Activated T-cell treated with anti-CD3 and anti-CD28 coated beads, Interleukin-2, amount 50 U/mL, for 72 hours (primary cell): ENCODE measurements at regions not wholly inside any gene's neighbourhood (a gene's known extent, or its start where the extent isn't known, plus 50 kb on each side); places are given as distances from the start of the nearest gene placed in this dataset.
A peak's percentile ranks its signal among the peaks of the same experiment; 100 is the strongest.
"Not testable (repeated sequence)": the region's sequence is repeated elsewhere in the genome, so short reads cannot be mapped to it uniquely, and the experiment has no call there.

Source experiments
- ATAC-seq, 2 donors: fragments of 150-1000 bp; cut with Tn5 transposase; replicated peaks in 1 of 2; 2 replicates each; pipeline ENCODE4 v1.10.0; 2021; ENCODE audit warnings: moderate library complexity in 2 of 2, mild to moderate bottlenecking in 1 of 2
- DNase-seq, 2 donors: peaks; one replicate each; pipeline ENCODE4 v3.0.0; 2021 to 2022; ENCODE audit warnings: mixed read lengths in 1 of 2
- H3K27ac Mint-ChIP-seq: one replicate; pipeline ENCODE4 v1.8.0; 2022; ENCODE audit warnings: mild to moderate bottlenecking, moderate library complexity, mixed read lengths
- H3K27me3 Mint-ChIP-seq: one replicate; pipeline ENCODE4 v1.8.0; 2022; ENCODE audit warnings: low read depth, mixed read lengths
- H3K36me3 Mint-ChIP-seq, 2 donors: one replicate each; pipeline ENCODE4 v1.8.0; 2022; ENCODE audit warnings: mixed read lengths in 2 of 2, mild to moderate bottlenecking in 1 of 2; ENCODE audit not compliant: insufficient read depth in 2 of 2
- H3K4me1 Mint-ChIP-seq: one replicate; pipeline ENCODE4 v1.8.0; 2022; ENCODE audit warnings: low read depth, mixed read lengths
- H3K4me3 Mint-ChIP-seq, 2 donors: one replicate each; pipeline ENCODE4 v1.8.0; 2022; ENCODE audit warnings: mild to moderate bottlenecking in 2 of 2, mixed read lengths in 2 of 2, moderate library complexity in 2 of 2
- H3K9me3 Mint-ChIP-seq, 2 donors: one replicate each; pipeline ENCODE4 v1.8.0; 2022; ENCODE audit warnings: mixed read lengths in 2 of 2

DNA sequence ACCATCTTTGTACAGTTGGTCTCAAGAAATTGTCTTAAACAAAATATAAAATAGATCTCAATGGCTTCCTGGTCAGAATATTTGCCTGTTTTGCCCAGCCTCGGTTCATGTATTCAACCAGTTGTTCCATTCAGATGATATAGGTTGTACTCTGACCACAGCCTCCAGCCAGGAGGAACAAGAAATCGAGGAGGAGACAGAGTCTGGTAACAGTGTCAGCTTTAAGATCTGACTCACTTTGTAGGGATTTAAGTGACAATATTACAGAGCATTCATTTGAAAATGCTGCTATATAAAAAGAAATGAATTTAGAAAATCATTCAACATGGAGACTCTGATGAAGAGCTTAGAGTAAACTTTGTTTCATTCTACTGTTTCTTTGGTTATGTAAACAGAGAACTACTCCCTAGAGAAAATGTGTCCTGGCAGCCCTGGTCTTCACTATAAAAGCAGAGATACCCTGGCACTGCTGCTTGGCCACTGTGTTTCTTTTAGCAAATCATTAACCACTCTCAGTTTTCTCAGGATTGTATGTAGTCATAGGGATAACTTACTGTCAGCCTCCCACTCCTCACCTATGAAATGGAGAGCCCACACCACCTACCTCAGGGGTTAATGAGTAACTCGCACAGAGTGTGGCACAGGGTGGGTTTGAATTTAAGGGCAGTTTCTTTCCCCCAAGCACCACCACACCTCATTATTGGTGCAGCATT, 53.5 kb downstream of the PAGE2 start:
- Mint-ChIP-seq H3K27me3 (peaks cover 8% of the 10 kb centered on the region), H3K36me3 (no peaks in the 10 kb centered on the region), H3K4me1 (no peaks in the 10 kb centered on the region), H3K9me3 (no peaks in the 10 kb centered on the region), H3K27ac (no peak overlapping the region), H3K4me3 (no peak overlapping the region)
- ATAC-seq = no peak
- no peak for DNase-seq

DNA sequence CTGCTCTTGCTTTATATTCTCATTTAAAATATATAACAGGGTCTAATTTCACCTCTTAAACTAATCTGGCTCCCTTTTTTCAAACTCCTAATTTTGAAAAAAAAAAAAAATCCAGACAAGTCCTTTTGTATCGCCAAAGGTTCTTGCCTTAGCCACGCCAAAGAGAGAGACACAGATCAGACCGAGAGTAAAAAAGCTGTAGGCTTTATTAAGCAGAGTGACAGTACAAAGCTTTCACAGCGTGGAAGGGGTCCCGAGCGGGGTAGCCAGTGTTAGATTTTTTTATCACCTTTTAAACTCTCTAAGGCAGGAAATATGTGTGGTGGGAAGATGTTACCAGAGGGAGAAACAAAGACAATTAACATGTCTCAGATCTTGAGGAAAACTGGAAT, 54.1 kb downstream of the PAGE2 start:
- H3K36me3 Mint-ChIP-seq = no peaks in the 10 kb centered on the region
- no peak overlapping the region for H3K4me3 Mint-ChIP-seq
- H3K9me3 Mint-ChIP-seq = no peaks in the 10 kb centered on the region
- peaks cover 8% of the 10 kb centered on the region for H3K27me3 Mint-ChIP-seq
- ATAC-seq (no peak), DNase-seq (no peak)
- H3K27ac Mint-ChIP-seq = no peak overlapping the region
- no peaks in the 10 kb centered on the region for H3K4me1 Mint-ChIP-seq

DNA sequence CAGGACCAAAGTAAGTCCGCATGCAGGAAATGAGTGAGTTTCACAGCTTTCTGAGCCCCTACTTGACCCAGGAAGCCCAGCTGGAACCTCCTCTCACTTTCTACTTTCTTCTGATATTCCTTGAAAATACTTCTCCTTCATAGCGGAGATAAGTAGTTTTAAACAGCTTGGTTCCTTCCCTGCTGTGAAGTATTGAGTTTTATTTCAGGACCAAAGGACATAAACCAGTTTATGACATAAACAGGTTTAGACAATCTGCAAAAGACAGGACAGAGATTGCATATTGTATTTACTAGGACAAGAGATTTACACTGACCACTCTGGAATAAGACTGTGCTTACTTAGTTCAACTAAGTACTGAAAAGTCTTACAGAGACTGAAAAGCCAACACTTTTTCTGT, 54.8 kb downstream of the PAGE2 start:
- no peak overlapping the region for H3K4me3 Mint-ChIP-seq
- H3K36me3 Mint-ChIP-seq = no peaks in the 10 kb centered on the region
- no peaks in the 10 kb centered on the region for H3K9me3 Mint-ChIP-seq
- no peak overlapping the region for H3K27ac Mint-ChIP-seq
- peaks cover 8% of the 10 kb centered on the region for H3K27me3 Mint-ChIP-seq
- no peak for DNase-seq
- H3K4me1 Mint-ChIP-seq = no peaks in the 10 kb centered on the region
- ATAC-seq = no peak

DNA sequence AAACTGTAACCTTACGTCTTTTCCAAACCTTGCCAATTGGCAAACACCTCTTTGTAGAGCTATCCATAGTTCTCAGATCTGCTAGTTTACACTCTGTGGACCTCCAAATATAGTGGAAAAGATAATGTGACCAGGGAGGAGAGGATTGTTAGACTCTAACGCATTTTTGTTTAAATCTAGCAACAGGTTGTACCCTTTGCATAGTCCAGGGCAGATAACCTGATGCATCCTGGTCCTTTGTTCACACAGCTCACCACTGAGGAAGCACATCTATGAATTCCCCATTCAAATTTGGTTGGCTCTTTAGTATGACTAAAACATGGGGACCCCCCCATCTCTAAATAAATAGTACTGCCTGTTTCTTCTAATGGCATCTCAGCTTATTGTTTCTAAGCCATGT, 55.9 kb downstream of the PAGE2 start:
- Mint-ChIP-seq H3K4me1 (no peaks in the 10 kb centered on the region), H3K27ac (no peak overlapping the region), H3K27me3 (peaks cover 8% of the 10 kb centered on the region), H3K9me3 (no peaks in the 10 kb centered on the region), H3K36me3 (no peaks in the 10 kb centered on the region), H3K4me3 (no peak overlapping the region)
- DNase-seq (no peak), ATAC-seq (no peak)

DNA sequence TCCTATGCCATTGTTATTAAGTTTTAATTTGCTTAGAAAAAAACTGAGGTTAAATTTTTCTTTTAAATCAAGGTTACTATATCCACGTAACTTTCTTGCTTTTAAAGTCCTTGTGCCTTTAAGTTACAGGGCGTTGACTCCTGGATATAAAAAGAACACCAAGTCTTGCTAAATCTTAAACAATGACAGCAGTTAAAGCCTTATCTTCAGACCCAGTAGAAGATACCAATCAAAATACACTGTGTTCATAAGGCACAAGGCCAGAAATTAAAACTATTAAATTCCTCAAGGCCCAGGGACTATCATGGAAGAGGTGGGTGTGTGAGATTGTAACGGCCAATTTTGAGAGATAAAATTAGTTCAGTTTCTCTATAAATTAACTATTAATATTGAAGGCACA, 60.4 kb downstream of the PAGE2 start:
- peaks cover 8% of the 10 kb centered on the region for H3K27me3 Mint-ChIP-seq
- ATAC-seq = no peak
- no peak overlapping the region for H3K27ac Mint-ChIP-seq
- no peaks in the 10 kb centered on the region for H3K36me3 Mint-ChIP-seq
- no peaks in the 10 kb centered on the region for H3K9me3 Mint-ChIP-seq
- no peak for DNase-seq
- no peak overlapping the region for H3K4me3 Mint-ChIP-seq
- no peaks in the 10 kb centered on the region for H3K4me1 Mint-ChIP-seq

DNA sequence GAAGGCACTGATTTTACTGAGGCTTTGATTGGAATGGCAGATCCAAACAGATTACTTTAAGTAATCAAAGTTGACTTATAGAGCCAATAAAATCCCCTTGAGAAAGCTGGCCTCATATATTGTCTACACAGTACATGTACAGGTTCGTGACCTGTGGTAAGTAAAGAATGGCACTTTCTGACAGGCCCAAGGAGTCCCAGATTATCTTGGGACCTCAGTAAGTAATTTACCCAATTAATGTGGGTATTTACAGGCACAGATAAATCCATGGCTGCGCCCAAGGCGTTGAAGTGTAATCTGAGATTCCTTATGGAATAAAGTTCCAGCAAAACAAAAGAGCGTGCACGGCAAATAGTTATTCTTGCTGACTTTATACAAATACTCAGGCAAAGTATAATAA, 62.4 kb downstream of the PAGE2 start:
- H3K9me3 Mint-ChIP-seq = no peaks in the 10 kb centered on the region
- H3K36me3 Mint-ChIP-seq = peaks cover 0 to 6% of the 10 kb centered on the region in 2 donors
- H3K4me3 Mint-ChIP-seq = no peak overlapping the region
- H3K27me3 Mint-ChIP-seq = peaks cover 5% of the 10 kb centered on the region
- no peak for DNase-seq
- ATAC-seq = no peak
- H3K27ac Mint-ChIP-seq = no peak overlapping the region
- no peaks in the 10 kb centered on the region for H3K4me1 Mint-ChIP-seq

DNA sequence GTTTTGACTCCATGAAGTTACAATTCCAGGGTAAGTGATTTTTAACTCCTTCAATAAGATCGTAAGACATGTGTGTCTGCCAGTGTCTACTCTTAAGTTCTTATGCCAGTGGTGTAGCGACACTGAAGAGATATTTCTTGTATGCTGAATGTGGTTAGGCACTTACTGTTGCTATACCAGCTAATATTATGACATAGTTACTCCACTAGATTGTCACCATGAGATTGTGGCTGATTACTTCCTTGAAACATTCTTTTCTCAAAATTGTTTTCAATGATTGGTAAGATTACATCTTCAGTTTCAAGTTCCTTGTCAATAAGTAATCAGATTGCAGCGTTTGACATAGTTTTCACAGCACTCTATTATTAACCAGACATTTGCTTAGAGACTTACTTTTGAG, 60.6 kb upstream of the PAGE5 start:
- Mint-ChIP-seq H3K9me3 (no peaks in the 10 kb centered on the region), H3K4me1 (peaks cover 4% of the 10 kb centered on the region), H3K4me3 (peak overlapping the region; percentile 92 to 95), H3K27me3 (peaks cover 24% of the 10 kb centered on the region), H3K36me3 (peaks cover 3 to 6% of the 10 kb centered on the region in 2 donors), H3K27ac (peak overlapping the region; percentile 20)
- DNase-seq (no peak), ATAC-seq (no peak)

DNA sequence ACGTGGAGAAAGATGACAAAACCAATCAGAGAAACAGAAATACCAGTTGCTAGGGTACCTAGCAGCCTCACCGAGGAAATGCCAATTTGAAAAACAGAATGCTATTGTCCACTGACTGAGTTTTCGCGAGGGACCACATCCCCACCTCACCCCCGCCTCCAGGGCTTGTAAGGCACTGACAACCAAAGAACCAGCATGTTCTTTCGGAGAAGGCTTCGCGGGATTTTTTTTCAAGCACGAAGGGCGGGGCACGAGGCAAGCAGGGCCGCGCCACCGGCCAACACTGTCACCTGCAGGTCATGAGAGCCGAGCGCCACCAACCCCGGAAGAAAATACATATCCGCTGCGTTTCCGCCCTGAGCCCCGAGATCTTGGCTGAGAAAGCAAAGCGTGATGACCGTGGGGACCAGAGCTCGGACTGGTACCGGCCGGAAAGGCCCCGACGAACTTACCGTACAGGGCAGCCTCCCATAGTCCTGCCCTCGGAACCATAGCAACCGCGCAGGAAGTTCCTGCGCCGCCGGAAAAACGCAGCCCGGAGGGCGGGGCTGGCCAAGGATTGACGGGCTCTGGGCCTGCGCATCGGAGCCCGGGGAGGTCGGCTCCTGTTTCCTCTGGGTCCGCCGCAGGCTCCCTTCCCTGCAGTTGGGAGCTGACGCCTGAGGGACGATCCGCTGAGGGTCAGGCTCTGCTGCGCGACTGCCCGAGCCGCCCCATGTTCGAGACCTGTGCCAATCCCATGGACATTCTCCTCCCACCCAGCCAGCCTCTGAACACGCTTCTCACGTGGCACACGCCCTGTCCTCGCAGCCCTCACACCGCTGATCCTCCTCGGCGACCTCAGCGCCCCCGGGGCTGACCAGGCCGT, 59.2 kb upstream of the PAGE5 start:
- Mint-ChIP-seq H3K9me3 (no peaks in the 10 kb centered on the region), H3K4me3 (peak overlapping the region; percentile 92 to 95), H3K27ac (peak overlapping the region; percentile 92), H3K27me3 (peaks cover 24% of the 10 kb centered on the region), H3K4me1 (peaks cover 4% of the 10 kb centered on the region), H3K36me3 (peaks cover 0 to 3% of the 10 kb centered on the region in 2 donors)
- DNase-seq (peak; percentile 87 to 92), ATAC-seq (peak; percentile 95 to 96)

DNA sequence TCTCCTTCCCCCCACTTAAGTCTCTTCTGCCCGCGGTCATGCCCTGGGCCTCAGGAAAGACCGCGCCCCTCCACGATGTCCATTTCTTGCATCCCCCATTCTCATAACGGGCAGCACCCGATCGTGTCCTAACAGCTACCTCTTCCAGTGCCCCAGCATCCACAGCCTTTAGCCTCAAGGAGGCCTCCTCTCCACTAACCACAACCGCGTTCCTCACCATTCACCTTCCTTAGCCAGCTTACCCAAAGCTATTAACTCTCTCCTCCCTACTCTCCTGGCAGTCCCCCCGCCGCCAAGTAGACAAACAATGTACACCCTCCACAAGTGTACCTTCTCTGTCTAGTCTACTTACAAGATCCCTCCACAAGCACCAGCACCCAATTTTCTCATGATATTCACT, 58.6 kb upstream of the PAGE5 start:
- DNase-seq = peak in 1 of 2 donors; percentile 1
- Mint-ChIP-seq H3K27ac (peak overlapping the region; percentile 92), H3K4me1 (peaks cover 4% of the 10 kb centered on the region), H3K9me3 (no peaks in the 10 kb centered on the region), H3K36me3 (peaks cover 0 to 3% of the 10 kb centered on the region in 2 donors), H3K27me3 (peaks cover 24% of the 10 kb centered on the region), H3K4me3 (peak overlapping the region; percentile 92 to 95)
- no peak for ATAC-seq

DNA sequence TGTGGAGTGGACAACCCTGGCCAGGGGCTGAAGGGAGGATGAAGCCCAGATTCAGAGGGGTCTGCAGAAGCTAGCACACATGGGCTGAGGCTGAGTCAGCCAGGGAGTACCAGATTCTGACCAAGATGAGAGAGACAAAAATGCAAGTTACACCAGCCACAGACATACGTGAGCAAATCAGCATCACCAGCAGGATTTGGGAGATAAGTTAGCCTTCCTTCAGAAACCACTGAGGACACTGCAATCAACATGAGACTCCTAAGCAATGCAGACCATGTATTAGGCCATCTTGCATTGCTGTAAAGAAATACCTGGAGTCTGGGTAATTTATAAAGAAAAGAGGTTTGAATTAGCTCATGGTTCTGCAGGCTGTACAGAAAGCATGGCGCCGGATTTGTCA, 57.0 kb upstream of the PAGE5 start:
- Mint-ChIP-seq H3K27me3 (peaks cover 30% of the 10 kb centered on the region), H3K27ac (no peak overlapping the region), H3K9me3 (no peaks in the 10 kb centered on the region), H3K4me3 (no peak overlapping the region), H3K4me1 (peaks cover 4% of the 10 kb centered on the region), H3K36me3 (peaks cover 0 to 3% of the 10 kb centered on the region in 2 donors)
- ATAC-seq (no peak), DNase-seq (no peak)

DNA sequence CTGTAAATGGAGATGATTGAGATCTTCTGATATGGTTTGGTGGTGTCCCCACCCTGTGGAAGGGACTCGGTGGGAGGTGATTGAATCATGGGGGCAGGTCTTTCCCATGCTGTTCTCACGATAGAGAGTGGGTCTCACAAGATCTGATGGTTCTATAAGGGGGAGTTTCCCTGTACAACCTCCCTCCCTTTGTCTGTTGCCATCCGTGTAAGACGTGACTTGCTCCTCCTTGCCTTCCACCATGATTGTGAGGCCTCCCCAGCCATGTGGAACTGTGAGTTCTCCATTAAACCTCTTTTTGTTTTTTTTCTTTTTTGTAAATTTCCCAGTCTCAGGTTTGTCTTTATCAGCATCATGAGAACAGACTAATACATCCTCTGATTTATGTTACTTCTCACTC, 55.1 kb upstream of the PAGE5 start:
- H3K27ac Mint-ChIP-seq, ATAC-seq, H3K4me3 Mint-ChIP-seq, DNase-seq, H3K9me3 Mint-ChIP-seq, H3K4me1 Mint-ChIP-seq, H3K36me3 Mint-ChIP-seq: not testable (repeated sequence)
- peaks cover 30% of the 10 kb centered on the region for H3K27me3 Mint-ChIP-seq

DNA sequence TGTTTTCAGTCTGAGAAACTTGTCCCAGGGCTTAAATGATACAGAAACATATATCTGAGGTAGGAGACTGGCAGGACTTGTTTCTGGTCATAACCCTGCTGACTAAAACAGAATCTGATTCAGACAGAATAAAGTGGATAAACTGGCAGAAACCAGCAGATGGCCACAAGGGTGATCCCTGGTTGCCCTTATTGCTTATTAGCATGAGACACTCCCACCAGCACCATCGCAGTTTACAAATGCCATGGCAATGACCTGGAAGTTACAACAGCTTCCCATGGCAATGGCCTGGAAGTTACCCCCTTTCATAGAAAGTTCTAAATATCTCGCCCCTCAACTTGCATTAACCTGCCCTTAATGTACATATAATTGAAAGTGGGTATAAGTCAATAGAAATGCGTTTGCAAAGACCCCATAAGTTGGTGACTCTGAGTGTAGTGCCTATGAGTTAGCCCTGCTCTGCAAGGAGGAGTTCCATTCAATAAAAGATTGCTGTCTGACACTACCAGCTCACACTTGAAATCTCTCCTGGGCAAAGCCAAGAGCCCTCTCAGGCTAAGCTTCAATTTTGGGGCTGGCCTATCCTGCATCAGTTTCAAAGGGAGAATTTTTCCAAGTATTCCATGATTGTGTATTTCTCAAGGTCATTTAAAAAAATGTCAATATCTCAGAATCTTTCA, 52.9 kb upstream of the PAGE5 start:
- no peak overlapping the region for H3K27ac Mint-ChIP-seq

DNA sequence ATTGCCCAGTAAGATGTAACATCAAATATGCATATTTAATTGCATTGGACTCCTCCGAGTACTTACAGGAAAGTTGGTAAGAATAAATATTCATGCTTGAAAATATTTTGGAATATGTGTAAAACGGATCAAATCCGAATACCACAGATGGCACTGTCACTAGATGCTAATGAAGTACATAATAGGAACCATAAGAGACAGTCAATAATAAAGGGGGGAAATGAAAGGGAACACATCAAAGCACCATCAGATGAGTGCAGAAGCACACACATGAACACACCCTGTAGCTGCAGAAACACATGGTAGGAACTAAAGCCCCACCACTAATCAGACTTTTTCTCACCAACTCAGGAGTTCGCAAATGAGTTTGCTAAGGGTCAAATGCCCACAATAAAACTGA, 52.2 kb upstream of the PAGE5 start:
- no peak overlapping the region for H3K27ac Mint-ChIP-seq
- H3K36me3 Mint-ChIP-seq = no peaks in the 10 kb centered on the region
- no peaks in the 10 kb centered on the region for H3K4me1 Mint-ChIP-seq
- H3K27me3 Mint-ChIP-seq = peaks cover 22% of the 10 kb centered on the region
- H3K9me3 Mint-ChIP-seq = no peaks in the 10 kb centered on the region
- ATAC-seq = no peak
- no peak overlapping the region for H3K4me3 Mint-ChIP-seq
- DNase-seq = no peak

More for the DNA sequence above, 52.9 kb upstream of the PAGE5 start:
- Mint-ChIP-seq H3K4me1 (no peaks in the 10 kb centered on the region), H3K36me3 (no peaks in the 10 kb centered on the region), H3K4me3 (no peak overlapping the region), H3K9me3 (no peaks in the 10 kb centered on the region), H3K27me3 (peaks cover 28% of the 10 kb centered on the region)
- ATAC-seq (no peak), DNase-seq (no peak)
